ENCODE measurements at regions not wholly inside any gene's neighbourhood (a gene's known extent, or its start where the extent isn't known, plus 50 kb on each side); places are given as distances from the start of the nearest gene placed in this dataset.

DNA sequence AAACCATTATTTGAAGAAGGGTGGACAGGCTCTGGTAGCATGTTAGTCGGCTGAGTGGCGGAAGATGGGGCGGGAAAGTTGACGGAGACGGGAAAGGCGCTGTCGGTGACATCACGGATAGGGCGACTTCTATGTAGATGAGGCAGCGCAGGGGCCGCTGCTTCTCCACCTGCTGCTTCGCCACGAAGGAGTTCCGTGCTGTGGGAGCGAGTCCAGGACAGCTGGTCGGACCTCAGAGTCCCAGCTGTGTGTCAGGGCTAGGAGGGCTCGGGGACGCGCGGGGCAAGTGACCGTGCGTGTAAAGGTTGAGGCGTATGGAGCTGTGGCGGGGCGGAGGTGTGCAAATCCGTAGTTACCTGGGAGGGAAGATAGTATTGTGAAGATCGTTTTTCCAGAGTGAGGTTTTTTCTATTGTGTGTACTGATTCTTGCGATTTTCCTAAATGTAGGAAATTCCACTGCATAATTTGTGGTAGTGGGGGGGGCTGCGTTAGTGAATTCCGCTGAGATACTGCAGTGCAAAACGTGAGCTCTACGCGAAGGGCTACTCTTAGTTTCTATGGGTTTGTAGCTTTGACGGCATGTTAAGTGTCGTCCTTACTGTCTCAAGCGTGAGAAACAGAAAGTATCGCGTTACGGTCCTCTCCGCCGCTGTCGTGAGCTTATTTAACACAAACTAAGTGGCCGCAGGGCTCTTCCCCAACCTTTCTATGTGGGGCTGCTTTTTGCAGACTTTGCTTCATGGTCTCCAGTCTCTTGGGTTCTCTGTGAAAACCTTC is 111.2 kb upstream of the NBPF11 start (continued):
- TF ChIP-seq HNRNPL (IDR thresholded peaks at IDR 0.05; ENCODE audit: low read depth, low read length) (0 out of 2 replicates have a peak, but pooled peaks have one; percentile 58), ZNF431 (CRISPR knock-in tag; IDR thresholded peaks at IDR 0.05) (peak; percentile 48; the same call in 1 of the 2 replicates), TCF7L2 (IDR thresholded peaks at IDR 0.05; ENCODE audit: low read depth, low read length) (no peak), HDAC6 (IDR thresholded peaks at IDR 0.05; ENCODE audit: low read depth, low read length) (no peak), ELK3 (CRISPR knock-in tag; IDR thresholded peaks at IDR 0.05) (peak; percentile 95), PRMT5 (CRISPR knock-in tag; IDR thresholded peaks at IDR 0.05) (no peak), ZNF23 (CRISPR knock-in tag; IDR thresholded peaks at IDR 0.05) (peak; percentile 89), MTF1 (CRISPR knock-in tag; IDR thresholded peaks at IDR 0.05; ENCODE audit: borderline replicate concordance) (no peak), NCOA2 (IDR thresholded peaks at IDR 0.05; ENCODE audit: partially characterized antibody in 2 of 2) (no peak), ZNF778 (CRISPR knock-in tag; IDR thresholded peaks at IDR 0.05) (no peak), ZBTB2 (IDR thresholded peaks at IDR 0.05) (no peak; the same call in 1 of the 2 replicates), ZSCAN32 (CRISPR knock-in tag; IDR thresholded peaks at IDR 0.05) (peak; percentile 97), SAFB (IDR thresholded peaks at IDR 0.05; ENCODE audit: borderline replicate concordance, low read depth, low read length) (0 out of 2 replicates have a peak, but pooled peaks have one; percentile 17), OTX1 (CRISPR knock-in tag; IDR thresholded peaks at IDR 0.05) (peak; percentile 100), SPI1 (IDR thresholded peaks at IDR 0.05; ENCODE audit: borderline replicate concordance, low read depth, low read length) (no peak), TEAD4 (IDR thresholded peaks at IDR 0.05; ENCODE audit: low read length) (peak; percentile 82), TEAD4 (CRISPR knock-in tag; IDR thresholded peaks at IDR 0.05; ENCODE audit: borderline replicate concordance) (no peak), SIRT6 (IDR thresholded peaks at IDR 0.05; ENCODE audit: low read depth, low read length) (no peak), JUND (IDR thresholded peaks at IDR 0.05; ENCODE audit: borderline replicate concordance, low read depth, low read length) (no peak), JUND (tag; IDR thresholded peaks at IDR 0.05; ENCODE audit: borderline replicate concordance, low read depth, low read length) (0 out of 3 replicates have a peak, but pooled peaks have one; percentile 16), ZNF224 (CRISPR knock-in tag; IDR thresholded peaks at IDR 0.05) (no peak), RFX1 (IDR thresholded peaks at IDR 0.05) (peak; percentile 33; the same call in 1 of the 2 replicates), BRD4 (IDR thresholded peaks at IDR 0.05) (no peak), PHF21A (IDR thresholded peaks at IDR 0.05; ENCODE audit: borderline replicate concordance, low read depth) (0 out of 2 replicates have a peak, but pooled peaks have one; percentile 21), KLF16 (IDR thresholded peaks at IDR 0.05) (no peak), ETS1 (conservative IDR thresholded peaks at IDR 0.05; ENCODE audit: control insufficient read depth, low read depth, low read length) (peak; percentile 85; the same call in 1 of the 2 replicates)
- TF ChIP-seq, protein P1, sequence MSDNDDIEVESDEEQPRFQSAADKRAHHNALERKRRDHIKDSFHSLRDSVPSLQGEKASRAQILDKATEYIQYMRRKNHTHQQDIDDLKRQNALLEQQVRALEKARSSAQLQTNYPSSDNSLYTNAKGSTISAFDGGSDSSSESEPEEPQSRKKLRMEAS (CRISPR knock-in tag; IDR thresholded peaks at IDR 0.05), result no peak; the same call in 1 of the 2 replicates

Measured in K562 (cell line).